ENCODE measurements at regions not wholly inside any gene's neighbourhood (a gene's known extent, or its start where the extent isn't known, plus 50 kb on each side); places are given as distances from the start of the nearest gene placed in this dataset.

GRCh38 chr1:103854279-103854678, 104.6 kb downstream of the AMY1C start:
- DNase-seq: no peak

GRCh38 chr1:103859721-103860120, 110.0 kb downstream of the AMY1C start:
- no peak for DNase-seq

GRCh38 chr1:103898576-103899345, 149.1 kb downstream of the AMY1C start:
- no peak for DNase-seq

GRCh38 chr1:103900005-103900404, 150.3 kb downstream of the AMY1C start:
- no peak for DNase-seq

- DNase-seq: no peak
These were observed 151.4 kb downstream of the AMY1C start for GRCh38 chr1:103901072-103901471.

- no peak for DNase-seq
These were observed 155.7 kb downstream of the AMY1C start for GRCh38 chr1:103905363-103905762.

- no peak for DNase-seq
These were observed 161.8 kb downstream of the AMY1C start for GRCh38 chr1:103911450-103911849.

- DNase-seq: no peak
These were observed 168.1 kb downstream of the AMY1C start for GRCh38 chr1:103917795-103918194.

- no peak for DNase-seq
These were observed 182.2 kb downstream of the AMY1C start for GRCh38 chr1:103931891-103932290.

GRCh38 chr1:103937763-103938357, 188.2 kb downstream of the AMY1C start:
- no peak for DNase-seq

GRCh38 chr1:103941086-103941485, 191.4 kb downstream of the AMY1C start:
- no peak for DNase-seq

GRCh38 chr1:103942029-103942428, 192.3 kb downstream of the AMY1C start:
- no peak for DNase-seq

GRCh38 chr1:103945774-103946173, 196.1 kb downstream of the AMY1C start:
- DNase-seq: no peak

GRCh38 chr1:103948526-103948925, 198.8 kb downstream of the AMY1C start:
- no peak for DNase-seq

- no peak for DNase-seq
These were observed 200.1 kb downstream of the AMY1C start for GRCh38 chr1:103949779-103950178.

GRCh38 chr1:103953386-103953785, 203.7 kb downstream of the AMY1C start:
- DNase-seq: no peak

GRCh38 chr1:103958699-103959098, 209.0 kb downstream of the AMY1C start:
- no peak for DNase-seq

GRCh38 chr1:103959565-103959964, 209.9 kb downstream of the AMY1C start:
- no peak for DNase-seq

GRCh38 chr1:103960045-103960444, 210.3 kb downstream of the AMY1C start:
- no peak for DNase-seq

GRCh38 chr1:103960710-103961109, 211.0 kb downstream of the AMY1C start:
- DNase-seq: no peak

GRCh38 chr1:103986792-103987191, 237.1 kb downstream of the AMY1C start:
- no peak for DNase-seq

GRCh38 chr1:103997631-103998030, 247.9 kb downstream of the AMY1C start:
- no peak for DNase-seq

- DNase-seq: no peak
These were observed 269.4 kb downstream of the AMY1C start for GRCh38 chr1:104018922-104019674.

- no peak for DNase-seq
These were observed 270.0 kb downstream of the AMY1C start for GRCh38 chr1:104019675-104020049.

Measured in suppressor macrophage treated with lipopolysaccharide for 1 hour (primary cell).